OCI-M2 (cell line): ENCODE measurements at regions not wholly inside any gene's neighbourhood (a gene's known extent, or its start where the extent isn't known, plus 50 kb on each side); places are given as distances from the start of the nearest gene placed in this dataset.

Source experiments
- DNase-seq: peaks from one replicate; lab custom pipeline; 2025; ENCODE audit not compliant: unreplicated experiment; lab: John Stamatoyannopoulos, UW

- DNase-seq: no peak
These were observed 204.4 kb upstream of the NUDT4 start for GRCh38 chr12:93173178-93173957.

GRCh38 chr12:93174048-93174447, 203.7 kb upstream of the NUDT4 start:
- no peak for DNase-seq

- DNase-seq: no peak
These were observed 203.3 kb upstream of the NUDT4 start for GRCh38 chr12:93174473-93174872.

GRCh38 chr12:93176165-93176564, 201.6 kb upstream of the NUDT4 start:
- no peak for DNase-seq

GRCh38 chr12:93176610-93177126, 201.1 kb upstream of the NUDT4 start:
- DNase-seq: no peak

- no peak for DNase-seq
These were observed 200.2 kb upstream of the NUDT4 start for GRCh38 chr12:93177208-93178153.

GRCh38 chr12:93178154-93178878, 199.4 kb upstream of the NUDT4 start:
- no peak for DNase-seq

- no peak for DNase-seq
These were observed 197.9 kb upstream of the NUDT4 start for GRCh38 chr12:93179792-93180191.

- DNase-seq: no peak
These were observed 197.2 kb upstream of the NUDT4 start for GRCh38 chr12:93180566-93180965.

GRCh38 chr12:93181409-93181965, 196.2 kb upstream of the NUDT4 start:
- no peak for DNase-seq

- no peak for DNase-seq
These were observed 193.6 kb upstream of the NUDT4 start for GRCh38 chr12:93183940-93184671.

GRCh38 chr12:93184672-93185368, 192.9 kb upstream of the NUDT4 start:
- no peak for DNase-seq

- DNase-seq: no peak
These were observed 192.4 kb upstream of the NUDT4 start for GRCh38 chr12:93185369-93185741.

- DNase-seq: no peak
These were observed 191.6 kb upstream of the NUDT4 start for GRCh38 chr12:93186131-93186530.

GRCh38 chr12:93186621-93187020, 191.1 kb upstream of the NUDT4 start:
- no peak for DNase-seq

GRCh38 chr12:93191423-93191822, 186.3 kb upstream of the NUDT4 start:
- DNase-seq: no peak

- DNase-seq: no peak
These were observed 185.8 kb upstream of the NUDT4 start for GRCh38 chr12:93191956-93192355.

- no peak for DNase-seq
These were observed 184.8 kb upstream of the NUDT4 start for GRCh38 chr12:93192878-93193277.

- DNase-seq: no peak
These were observed 182.2 kb upstream of the NUDT4 start for GRCh38 chr12:93195511-93195910.
